LNCaP clone FGC (cell line): ENCODE measurements at regions not wholly inside any gene's neighbourhood (a gene's known extent, or its start where the extent isn't known, plus 50 kb on each side); places are given as distances from the start of the nearest gene placed in this dataset.

Source experiments
- DNase-seq: peaks from one replicate; pipeline ENCODE4 v3.0.0-alpha.2; 2011; ENCODE audit warnings: low read depth
- H3K4me3 ChIP-seq: 2 replicates; pipeline ENCODE4 v1.5.1; 2011; ENCODE audit warnings: mild to moderate bottlenecking, low read depth, low read length, control low read depth
- TF ChIP-seq, protein P1 (sequence below): IDR thresholded peaks from 2 replicates; pipeline ENCODE4 v1.5.1; 2012; ENCODE audit warnings: mild to moderate bottlenecking; ENCODE audit not compliant: control insufficient read depth, insufficient read depth; ENCODE audit errors: extremely low read depth

DNA sequence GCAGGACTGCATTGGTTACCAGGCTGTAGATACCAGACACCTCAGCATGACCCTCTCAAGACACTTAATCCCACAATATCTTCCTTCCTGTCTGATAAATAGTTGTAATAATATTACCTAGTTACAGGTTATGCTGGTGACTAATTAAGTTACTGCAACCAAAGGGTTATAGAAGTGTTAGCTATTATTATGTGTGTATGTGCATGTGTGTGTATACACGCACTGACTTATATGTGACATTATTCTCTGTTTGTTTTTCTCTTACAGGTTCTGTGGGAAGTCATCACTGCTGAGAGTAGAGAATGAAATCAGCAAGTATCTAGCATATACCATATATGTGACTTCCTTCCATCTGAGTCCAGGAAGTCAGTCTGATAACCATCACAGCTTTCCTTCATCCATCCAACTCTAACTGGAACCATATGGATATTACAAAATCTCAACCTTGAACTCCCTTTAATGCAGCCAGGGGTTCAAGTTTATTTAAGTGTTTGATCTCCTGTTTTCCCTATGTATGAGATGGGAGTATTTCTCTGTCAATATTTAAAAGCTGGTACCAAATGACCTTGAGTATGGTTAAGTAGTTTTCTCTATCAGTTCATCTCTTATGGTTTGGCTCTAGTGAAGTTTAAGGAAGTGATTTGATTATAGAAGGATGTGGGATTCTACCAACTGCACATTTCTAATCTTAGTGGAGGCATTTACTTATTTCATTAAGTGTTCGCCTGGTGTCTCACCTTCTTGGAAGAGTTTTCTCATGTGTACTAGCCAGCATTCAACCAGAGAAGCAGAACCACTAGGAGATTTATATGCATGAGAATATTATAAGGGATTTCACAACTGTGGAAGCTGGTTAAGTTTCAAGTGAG is 313.2 kb downstream of the HIVEP2 start:
- TF ChIP-seq, protein P1, sequence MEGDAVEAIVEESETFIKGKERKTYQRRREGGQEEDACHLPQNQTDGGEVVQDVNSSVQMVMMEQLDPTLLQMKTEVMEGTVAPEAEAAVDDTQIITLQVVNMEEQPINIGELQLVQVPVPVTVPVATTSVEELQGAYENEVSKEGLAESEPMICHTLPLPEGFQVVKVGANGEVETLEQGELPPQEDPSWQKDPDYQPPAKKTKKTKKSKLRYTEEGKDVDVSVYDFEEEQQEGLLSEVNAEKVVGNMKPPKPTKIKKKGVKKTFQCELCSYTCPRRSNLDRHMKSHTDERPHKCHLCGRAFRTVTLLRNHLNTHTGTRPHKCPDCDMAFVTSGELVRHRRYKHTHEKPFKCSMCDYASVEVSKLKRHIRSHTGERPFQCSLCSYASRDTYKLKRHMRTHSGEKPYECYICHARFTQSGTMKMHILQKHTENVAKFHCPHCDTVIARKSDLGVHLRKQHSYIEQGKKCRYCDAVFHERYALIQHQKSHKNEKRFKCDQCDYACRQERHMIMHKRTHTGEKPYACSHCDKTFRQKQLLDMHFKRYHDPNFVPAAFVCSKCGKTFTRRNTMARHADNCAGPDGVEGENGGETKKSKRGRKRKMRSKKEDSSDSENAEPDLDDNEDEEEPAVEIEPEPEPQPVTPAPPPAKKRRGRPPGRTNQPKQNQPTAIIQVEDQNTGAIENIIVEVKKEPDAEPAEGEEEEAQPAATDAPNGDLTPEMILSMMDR, result no peak
- no peak for DNase-seq

DNA sequence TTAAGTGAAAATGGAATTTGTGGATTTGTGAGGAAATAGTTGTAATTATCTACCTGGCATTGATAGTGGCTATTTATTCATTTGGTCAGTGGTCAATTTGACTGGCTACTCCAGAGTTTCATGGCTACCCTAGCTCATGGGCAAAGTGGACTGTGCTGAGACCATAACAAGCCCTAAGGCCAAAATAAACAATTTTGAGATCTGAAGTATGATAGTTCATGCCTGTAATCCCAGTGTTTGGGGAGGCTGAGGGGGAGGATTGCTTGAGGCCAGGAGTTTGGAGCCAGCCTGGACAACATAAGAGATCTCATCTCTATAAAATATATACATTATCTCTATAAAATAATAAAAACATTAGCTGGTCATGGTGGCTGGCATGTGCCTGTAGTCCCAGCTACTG is 311.7 kb downstream of the HIVEP2 start:
- TF ChIP-seq, protein P1, result no peak
- DNase-seq, result no peak
- H3K4me3 ChIP-seq, result no peak overlapping the region

More for the DNA sequence above, 313.2 kb downstream of the HIVEP2 start:
- H3K4me3 ChIP-seq, result no peak overlapping the region

DNA sequence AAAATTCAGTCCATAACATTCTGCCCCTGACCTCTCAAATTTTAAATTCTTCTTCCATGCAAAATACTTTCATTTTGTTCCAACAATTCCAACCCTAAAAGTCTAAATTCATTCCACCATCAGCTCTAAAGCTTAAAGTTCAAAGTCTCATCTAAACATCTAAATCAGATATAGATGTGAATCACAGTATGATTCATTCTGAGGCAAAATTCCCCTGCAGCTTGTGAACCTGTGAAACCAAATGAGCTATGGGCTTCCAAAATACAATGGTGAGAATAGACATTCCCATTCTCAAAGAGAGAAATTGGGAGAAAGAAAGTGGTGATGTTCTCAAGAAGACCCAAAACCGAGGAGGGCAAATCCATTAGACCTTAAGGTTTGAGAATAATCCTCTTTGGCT is 309.8 kb downstream of the HIVEP2 start:
- TF ChIP-seq, protein P1, result no peak
- no peak for DNase-seq
- no peak overlapping the region for H3K4me3 ChIP-seq

DNA sequence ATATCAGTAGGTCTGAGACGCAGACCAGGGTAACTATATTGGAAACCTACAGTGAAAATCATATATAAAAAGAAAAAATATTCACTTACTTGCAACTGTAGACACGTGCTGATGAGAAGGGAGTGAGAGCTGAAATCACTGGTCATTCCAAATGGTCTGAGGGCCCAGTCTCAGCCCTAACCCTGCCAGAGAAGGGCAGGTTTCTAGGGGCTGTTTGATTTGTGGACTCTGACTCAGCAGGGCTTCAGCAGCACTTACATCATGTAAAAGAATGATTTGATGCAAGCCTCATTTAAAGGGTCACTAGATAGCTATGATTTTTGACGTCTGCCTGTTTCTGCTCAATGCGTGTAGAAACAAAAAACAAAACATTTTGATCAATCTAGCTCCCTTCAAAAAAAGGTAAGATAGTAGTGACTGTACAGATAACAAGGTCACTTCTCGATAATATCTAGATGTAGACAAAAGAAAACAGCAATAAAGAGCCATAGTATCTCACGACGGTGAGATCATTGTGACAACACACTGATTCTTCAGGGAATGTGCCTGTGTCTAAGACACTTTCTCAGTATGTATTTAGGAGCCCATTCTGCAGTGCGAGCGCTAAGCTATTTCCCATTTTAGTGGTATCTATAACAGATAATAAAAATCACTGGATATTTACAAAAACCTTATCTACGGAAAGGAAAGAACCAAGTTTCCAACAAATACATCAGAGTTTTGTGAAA is 307.2 kb downstream of the HIVEP2 start:
- no peak overlapping the region for H3K4me3 ChIP-seq
- no peak for DNase-seq
- TF ChIP-seq, protein P1, result no peak

DNA sequence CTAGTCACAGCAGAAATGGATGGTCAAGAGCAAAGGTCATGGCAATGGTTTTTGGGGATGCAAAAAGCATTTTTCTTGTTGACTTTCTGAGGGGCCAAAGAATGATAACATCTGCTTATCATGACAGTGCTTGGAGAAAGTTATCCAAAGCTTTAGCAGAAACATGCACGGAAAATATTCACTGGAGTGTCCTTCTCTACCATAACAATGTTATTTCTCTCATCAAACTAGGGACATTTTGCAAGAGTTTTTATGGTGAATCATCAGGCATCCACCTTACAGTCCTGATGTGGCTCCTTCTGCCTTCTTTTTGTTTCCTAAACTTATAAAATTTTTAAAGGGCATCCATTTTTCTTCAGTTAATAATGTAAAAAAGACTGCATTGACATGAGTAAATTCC is 302.3 kb downstream of the HIVEP2 start:
- TF ChIP-seq, protein P1, result no peak
- DNase-seq, result no peak
- H3K4me3 ChIP-seq, result no peak overlapping the region

DNA sequence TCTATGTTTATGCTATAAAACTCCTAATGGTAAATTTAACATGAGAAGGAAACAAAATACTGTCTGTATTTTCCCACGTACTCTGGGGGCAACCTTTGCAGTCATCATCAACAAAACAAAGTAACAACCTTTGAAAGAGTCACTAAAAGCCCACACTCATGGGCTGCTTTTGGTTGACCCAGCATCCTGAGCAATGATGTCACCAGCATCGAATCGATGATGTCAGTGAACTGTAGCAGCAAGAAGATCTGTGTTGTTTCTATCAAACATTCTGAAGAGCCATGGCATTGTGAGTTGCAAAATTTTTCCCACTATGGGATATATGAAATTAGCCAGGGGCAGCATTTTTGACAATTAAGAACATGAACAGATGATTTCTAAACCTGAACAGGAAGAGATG is 300.1 kb downstream of the HIVEP2 start:
- no peak overlapping the region for H3K4me3 ChIP-seq
- DNase-seq, result no peak
- TF ChIP-seq, protein P1, result no peak
